MM.1S (cell line): ENCODE measurements at regions not wholly inside any gene's neighbourhood (a gene's known extent, or its start where the extent isn't known, plus 50 kb on each side); places are given as distances from the start of the nearest gene placed in this dataset.

ENCODE experiments used
- DNase-seq: peaks from one replicate; pipeline ENCODE4 v3.0.0-alpha.2; 2015
- H2AFZ ChIP-seq: fragments of 300-600 bp; sonication (generic); 2 replicates; pipeline ENCODE4 v1.6.0; 2016; ENCODE audit warnings: antibody characterized with exemption, low read length
- H3F3A ChIP-seq: fragments of 300-600 bp; sonication (generic); 2 replicates; pipeline ENCODE4 v1.6.1; 2016; ENCODE audit warnings: mild to moderate bottlenecking, antibody characterized with exemption, low read length, moderate library complexity, mixed read lengths; ENCODE audit not compliant: insufficient read depth
- H3K27ac ChIP-seq: fragments of 300-600 bp; sonication (generic); 2 replicates; pipeline ENCODE4 v1.5.1; 2016; ENCODE audit warnings: mild to moderate bottlenecking, low read length
- H3K27me3 ChIP-seq: fragments of 300-600 bp; sonication (generic); replicated peaks from 2 replicates; pipeline ENCODE4 v1.6.0; 2016; ENCODE audit warnings: low read length; ENCODE audit not compliant: insufficient read depth
- H3K36me3 ChIP-seq: fragments of 300-600 bp; sonication (generic); replicated peaks from 2 replicates; pipeline ENCODE4 v1.6.1; 2016; ENCODE audit warnings: mild to moderate bottlenecking, low read length, mixed read lengths; ENCODE audit not compliant: insufficient read depth
- H3K4me1 ChIP-seq: fragments of 300-600 bp; sonication (generic); 2 replicates; pipeline ENCODE4 v1.6.1; 2016; ENCODE audit warnings: low read length, mixed read lengths
- H3K4me2 ChIP-seq: fragments of 300-600 bp; sonication (generic); 2 replicates; pipeline ENCODE4 v1.6.0; 2016; ENCODE audit warnings: low read depth, low read length
- H3K4me3 ChIP-seq: fragments of 300-600 bp; sonication (generic); 2 replicates; pipeline ENCODE4 v1.5.1; 2016; ENCODE audit warnings: low read length, mixed read lengths
- H3K79me2 ChIP-seq: fragments of 300-600 bp; sonication (generic); 2 replicates; pipeline ENCODE4 v1.6.1; 2016; ENCODE audit warnings: mixed run types, low read length, mixed read lengths
- H3K9ac ChIP-seq: fragments of 300-600 bp; sonication (generic); 2 replicates; pipeline ENCODE4 v1.6.1; 2016; ENCODE audit warnings: low read length, mixed read lengths
- H3K9me2 ChIP-seq: fragments of 300-600 bp; sonication (generic); replicated peaks from 2 replicates; pipeline ENCODE4 v1.6.1; 2016; ENCODE audit warnings: mild to moderate bottlenecking, low read length, mixed read lengths; ENCODE audit not compliant: insufficient read depth
- H3K9me3 ChIP-seq: fragments of 300-600 bp; sonication (generic); replicated peaks from 2 replicates; pipeline ENCODE4 v1.6.1; 2016; ENCODE audit warnings: mild to moderate bottlenecking, low read length, mixed read lengths; ENCODE audit not compliant: insufficient read depth
- H4K20me1 ChIP-seq: fragments of 300-600 bp; sonication (generic); 2 replicates; pipeline ENCODE4 v1.6.1; 2016; ENCODE audit warnings: mild to moderate bottlenecking, low read length, moderate library complexity, mixed read lengths; ENCODE audit not compliant: insufficient read depth
- CTCF ChIP-seq: fragments of 300-600 bp; sonication (generic); IDR thresholded peaks from 2 replicates; pipeline ENCODE4 v1.5.1; 2016; ENCODE audit warnings: antibody characterized with exemption, low read length, mixed read lengths
- EZH2 ChIP-seq: fragments of 300-600 bp; sonication (generic); optimal IDR thresholded peaks from 2 replicates; pipeline ENCODE3; 2017; ENCODE audit warnings: low read depth, mild to moderate bottlenecking, antibody characterized with exemption, low read length, mixed read lengths
- EZH2phosphoT487 ChIP-seq: fragments of 300-600 bp; sonication (generic); IDR thresholded peaks from 2 replicates; pipeline ENCODE4 v1.6.1; 2018; ENCODE audit warnings: antibody characterized with exemption, low read length

- Histone ChIP-seq H3K27ac (no peak overlapping the region), H3F3A (no peaks in the 10 kb centered on the region), H3K9me2 (no peaks in the 10 kb centered on the region), H3K79me2 (no peaks in the 10 kb centered on the region), H3K4me3 (no peak overlapping the region), H3K9me3 (no peaks in the 10 kb centered on the region), H2AFZ (no peak overlapping the region), H3K4me2 (no peak overlapping the region), H4K20me1 (no peaks in the 10 kb centered on the region), H3K9ac (no peak overlapping the region), H3K27me3 (no peaks in the 10 kb centered on the region), H3K36me3 (no peaks in the 10 kb centered on the region), H3K4me1 (peaks cover 3% of the 10 kb centered on the region)
- DNase-seq = no peak
- TF ChIP-seq EZH2phosphoT487 (no peak), EZH2 (no peak), CTCF (no peak)
Measured at GRCh38 chr13:109651854-109652253, 134.5 kb downstream of the IRS2 start.

- Histone ChIP-seq H3K79me2 (no peaks in the 10 kb centered on the region), H3F3A (peaks cover 5% of the 10 kb centered on the region; the same call in 1 of the 2 replicates), H4K20me1 (no peaks in the 10 kb centered on the region), H3K9ac (no peak overlapping the region), H3K36me3 (no peaks in the 10 kb centered on the region), H3K4me1 (peaks cover 6% of the 10 kb centered on the region), H3K27me3 (no peaks in the 10 kb centered on the region), H3K27ac (no peak overlapping the region), H2AFZ (no peak overlapping the region), H3K9me2 (no peaks in the 10 kb centered on the region), H3K4me3 (no peak overlapping the region), H3K4me2 (no peak overlapping the region), H3K9me3 (no peaks in the 10 kb centered on the region)
- no peak for DNase-seq
- TF ChIP-seq EZH2 = no peak
- no peak for TF ChIP-seq CTCF
- no peak for TF ChIP-seq EZH2phosphoT487
Measured at GRCh38 chr13:109651311-109651710, 135.1 kb downstream of the IRS2 start.

GRCh38 chr13:109650861-109651260 lies 135.5 kb downstream of the IRS2 start:
- H2AFZ ChIP-seq = no peak overlapping the region
- H3K4me2 ChIP-seq = no peak overlapping the region
- H3K4me1 ChIP-seq = peaks cover 11% of the 10 kb centered on the region
- TF ChIP-seq EZH2phosphoT487 (no peak), CTCF (no peak), EZH2 (no peak)
- H3F3A ChIP-seq = peaks cover 8% of the 10 kb centered on the region; the same call in 1 of the 2 replicates
- no peaks in the 10 kb centered on the region for H3K9me2 ChIP-seq
- H3K79me2 ChIP-seq = no peaks in the 10 kb centered on the region
- no peaks in the 10 kb centered on the region for H3K27me3 ChIP-seq
- no peak overlapping the region for H3K9ac ChIP-seq
- DNase-seq = no peak
- no peaks in the 10 kb centered on the region for H3K36me3 ChIP-seq
- no peaks in the 10 kb centered on the region for H4K20me1 ChIP-seq
- no peaks in the 10 kb centered on the region for H3K9me3 ChIP-seq
- H3K27ac ChIP-seq = no peak overlapping the region
- H3K4me3 ChIP-seq = no peak overlapping the region

- TF ChIP-seq EZH2 (no peak), CTCF (no peak), EZH2phosphoT487 (no peak)
Measured at GRCh38 chr13:109649713-109650112, 136.7 kb downstream of the IRS2 start.

More at GRCh38 chr13:109649713-109650112, 136.7 kb downstream of the IRS2 start:
- no peaks in the 10 kb centered on the region for H3K27me3 ChIP-seq
- no peaks in the 10 kb centered on the region for H4K20me1 ChIP-seq
- no peak overlapping the region for H3K27ac ChIP-seq
- H2AFZ ChIP-seq = no peak overlapping the region
- H3K4me3 ChIP-seq = no peak overlapping the region
- no peaks in the 10 kb centered on the region for H3K36me3 ChIP-seq
- no peak overlapping the region for H3K4me2 ChIP-seq
- H3K9me2 ChIP-seq = no peaks in the 10 kb centered on the region
- H3K9ac ChIP-seq = no peak overlapping the region
- peaks cover 8% of the 10 kb centered on the region; the same call in 1 of the 2 replicates for H3F3A ChIP-seq
- no peak for DNase-seq
- H3K4me1 ChIP-seq = peaks cover 17% of the 10 kb centered on the region
- H3K79me2 ChIP-seq = no peaks in the 10 kb centered on the region
- H3K9me3 ChIP-seq = no peaks in the 10 kb centered on the region
